Lower leg skin (tissue), 4 donors: ENCODE measurements at regions not wholly inside any gene's neighbourhood (a gene's known extent, or its start where the extent isn't known, plus 50 kb on each side); places are given as distances from the start of the nearest gene placed in this dataset.
"Not testable (repeated sequence)": the region's sequence is repeated elsewhere in the genome, so short reads cannot be mapped to it uniquely, and the experiment has no call there.

Experiments used
- DNase-seq, 2 donors: peaks; one replicate each; pipeline ENCODE4 v3.0.0-alpha.2; 2019; ENCODE audit warnings: low spot score in 2 of 2
- H3K4me3 ChIP-seq: fragments of 200-600 bp; sonication (generic); 2 replicates; pipeline ENCODE4 v1.5.1; 2017; ENCODE audit warnings: mild to moderate bottlenecking, low read depth; ENCODE audit not compliant: poor library complexity, severe bottlenecking
- CTCF ChIP-seq, 3 donors: fragments of 450-650 bp; IDR thresholded peaks; one replicate each; pipeline ENCODE4 v1.5.1; 2016; ENCODE audit warnings: antibody characterized with exemption in 3 of 3, mild to moderate bottlenecking in 3 of 3, moderate library complexity in 2 of 3
- POLR2A ChIP-seq, 2 donors: fragments of 450-650 bp; IDR thresholded peaks; one replicate each; pipeline ENCODE4 v1.6.1; 2016 to 2017; ENCODE audit warnings: antibody characterized with exemption in 2 of 2, mild to moderate bottlenecking in 1 of 2, moderate library complexity in 1 of 2
- WGBS, 2 donors: methylation state at CpG; one replicate each; pipeline ENCODE4 v1.1.5; 2018; 5-methylcytosine and 5-hydroxymethylcytosine counted together
- intact Hi-C: fragments of 100-400 bp; cut with DNase I; formaldehyde crosslinking; loops from one replicate; pipeline ENCODE4 v1.15.0; 2023; ENCODE audit warnings: low total_unique reads

- peak in 1 of 2 donors; percentile 72 for DNase-seq
- TF ChIP-seq CTCF (IDR thresholded peaks at IDR 0.05) = no peak
- no peak for TF ChIP-seq POLR2A (IDR thresholded peaks at IDR 0.05)
- no peak overlapping the region for H3K4me3 ChIP-seq
- 86 to 88% methylated on average over 6 of the region's 6 CpGs for WGBS, 2 donors
- intact Hi-C loops = no loop called here
These were observed 305.0 kb upstream of the CCL2 start for GRCh38 chr17:33950061-33950460.

- intact Hi-C loops = no loop called here
- H3K4me3 ChIP-seq = no peak overlapping the region
- 34 to 35% methylated on average over 1 of the region's 1 CpG for WGBS, 2 donors
- TF ChIP-seq POLR2A (IDR thresholded peaks at IDR 0.05) (no peak), CTCF (IDR thresholded peaks at IDR 0.05) (no peak)
- no peak for DNase-seq
These were observed 302.7 kb upstream of the CCL2 start for GRCh38 chr17:33952425-33952824.

- intact Hi-C loops = no loop called here
- no peak for TF ChIP-seq CTCF (IDR thresholded peaks at IDR 0.05)
- TF ChIP-seq POLR2A (IDR thresholded peaks at IDR 0.05) = no peak
- WGBS, 2 donors = 63 to 81% methylated on average over 3 of the region's 3 CpGs
- H3K4me3 ChIP-seq = no peak overlapping the region
- no peak for DNase-seq
These were observed 300.5 kb upstream of the CCL2 start for GRCh38 chr17:33954597-33954996.

GRCh38 chr17:33955461-33955860 lies 299.6 kb upstream of the CCL2 start:
- intact Hi-C loops = no loop called here
- no peak for TF ChIP-seq POLR2A (IDR thresholded peaks at IDR 0.05)
- TF ChIP-seq CTCF (IDR thresholded peaks at IDR 0.05) = no peak
- no peak overlapping the region for H3K4me3 ChIP-seq
- DNase-seq = no peak
- 44 to 51% methylated on average over 2 of the region's 2 CpGs for WGBS, 2 donors

GRCh38 chr17:33959098-33959497 lies 296.0 kb upstream of the CCL2 start:
- H3K4me3 ChIP-seq, intact Hi-C loops, DNase-seq: not testable (repeated sequence)

GRCh38 chr17:33962857-33963655 lies 292.0 kb upstream of the CCL2 start:
- no peak for TF ChIP-seq POLR2A (IDR thresholded peaks at IDR 0.05)
- TF ChIP-seq CTCF (IDR thresholded peaks at IDR 0.05) = no peak
- H3K4me3 ChIP-seq = no peak overlapping the region
- 65 to 68% methylated on average over 7 of the region's 7 CpGs for WGBS, 2 donors
- no peak for DNase-seq
- intact Hi-C loops = no loop called here
